Fibroblast of peridontal ligament (primary cell): ENCODE measurements at regions not wholly inside any gene's neighbourhood (a gene's known extent, or its start where the extent isn't known, plus 50 kb on each side); places are given as distances from the start of the nearest gene placed in this dataset.

Experiments
- DNase-seq: peaks from one replicate; pipeline ENCODE4 v3.0.0-alpha.2; 2010; ENCODE audit errors: extremely low read depth

- DNase-seq, result no peak
Measured at GRCh38 chr3:23096041-23096440, 107.1 kb upstream of the UBE2E2 start.

- DNase-seq, result no peak
Measured at GRCh38 chr3:23099021-23099420, 104.1 kb upstream of the UBE2E2 start.

- no peak for DNase-seq
Measured at GRCh38 chr3:23099677-23100076, 103.5 kb upstream of the UBE2E2 start.

GRCh38 chr3:23100106-23100505 is 103.0 kb upstream of the UBE2E2 start:
- no peak for DNase-seq

- DNase-seq, result no peak
Measured at GRCh38 chr3:23103764-23104163, 99.4 kb upstream of the UBE2E2 start.

- no peak for DNase-seq
Measured at GRCh38 chr3:23105048-23105447, 98.1 kb upstream of the UBE2E2 start.

- no peak for DNase-seq
Measured at GRCh38 chr3:23106666-23107065, 96.5 kb upstream of the UBE2E2 start.

- DNase-seq, result no peak
Measured at GRCh38 chr3:23107221-23107620, 95.9 kb upstream of the UBE2E2 start.

- no peak for DNase-seq
Measured at GRCh38 chr3:23108451-23109057, 94.6 kb upstream of the UBE2E2 start.

- no peak for DNase-seq
Measured at GRCh38 chr3:23111286-23111685, 91.8 kb upstream of the UBE2E2 start.

- DNase-seq, result no peak
Measured at GRCh38 chr3:23111797-23112196, 91.3 kb upstream of the UBE2E2 start.

GRCh38 chr3:23112491-23112890 is 90.6 kb upstream of the UBE2E2 start:
- no peak for DNase-seq

- DNase-seq, result peak; percentile 66
Measured at GRCh38 chr3:23113455-23114171, 89.5 kb upstream of the UBE2E2 start.

- DNase-seq, result no peak
Measured at GRCh38 chr3:23114432-23114831, 88.7 kb upstream of the UBE2E2 start.

- DNase-seq, result no peak
Measured at GRCh38 chr3:23115171-23115877, 87.8 kb upstream of the UBE2E2 start.

GRCh38 chr3:23116081-23116837 is 86.9 kb upstream of the UBE2E2 start:
- DNase-seq, result peak; percentile 54

- no peak for DNase-seq
Measured at GRCh38 chr3:23117856-23118255, 85.3 kb upstream of the UBE2E2 start.

- DNase-seq, result no peak
Measured at GRCh38 chr3:23127196-23127595, 75.9 kb upstream of the UBE2E2 start.

GRCh38 chr3:23128655-23129054 is 74.5 kb upstream of the UBE2E2 start:
- no peak for DNase-seq

- DNase-seq, result peak; percentile 62
Measured at GRCh38 chr3:23129117-23129516, 74.0 kb upstream of the UBE2E2 start.

- peak; percentile 39 for DNase-seq
Measured at GRCh38 chr3:23129817-23130216, 73.3 kb upstream of the UBE2E2 start.

- DNase-seq, result no peak
Measured at GRCh38 chr3:23130406-23130805, 72.7 kb upstream of the UBE2E2 start.
